WERI-Rb-1 (cell line): ENCODE measurements at regions not wholly inside any gene's neighbourhood (a gene's known extent, or its start where the extent isn't known, plus 50 kb on each side); places are given as distances from the start of the nearest gene placed in this dataset.
"Not testable (repeated sequence)": the region's sequence is repeated elsewhere in the genome, so short reads cannot be mapped to it uniquely, and the experiment has no call there.

Experiments
- DNase-seq: peaks from one replicate; pipeline ENCODE4 v3.0.0-alpha.2; 2020
- H3K27ac ChIP-seq: fragments of 250-450 bp; sonication (Bioruptor Pico); 2 replicates; pipeline ENCODE4 v1.5.1; 2020; ENCODE audit warnings: mild to moderate bottlenecking, moderate library complexity
- H3K27me3 ChIP-seq: fragments of 250-450 bp; sonication (Bioruptor Pico); 2 replicates; pipeline ENCODE4 v1.5.1; 2021; ENCODE audit warnings: mild to moderate bottlenecking, low read depth, moderate library complexity; ENCODE audit not compliant: insufficient read depth, severe bottlenecking
- H3K36me3 ChIP-seq: fragments of 250-450 bp; sonication (Bioruptor Pico); 2 replicates; pipeline ENCODE4 v1.5.1; 2020; ENCODE audit warnings: mild to moderate bottlenecking, moderate library complexity
- H3K4me3 ChIP-seq: 2 replicates; pipeline ENCODE4 v1.5.1; 2011; ENCODE audit warnings: low read depth, mild to moderate bottlenecking, control low read depth, low read length
- H3K9me3 ChIP-seq: fragments of 250-450 bp; sonication (Bioruptor Pico); 2 replicates; pipeline ENCODE4 v1.5.1; 2021; ENCODE audit warnings: mild to moderate bottlenecking, moderate library complexity; ENCODE audit not compliant: severe bottlenecking
- TF ChIP-seq, protein P1 (sequence below): IDR thresholded peaks from 2 replicates; pipeline ENCODE4 v1.5.1; 2011; ENCODE audit warnings: low read depth, mild to moderate bottlenecking, control low read depth, inconsistent platforms, low read length

GRCh38 chr5:152104211-152104610 is 179.6 kb upstream of the GLRA1 start:
- Histone ChIP-seq H3K36me3 (no peaks in the 10 kb centered on the region), H3K27ac (no peak overlapping the region), H3K4me3 (no peak overlapping the region), H3K27me3 (no peaks in the 10 kb centered on the region), H3K9me3 (no peaks in the 10 kb centered on the region)
- TF ChIP-seq, protein P1, sequence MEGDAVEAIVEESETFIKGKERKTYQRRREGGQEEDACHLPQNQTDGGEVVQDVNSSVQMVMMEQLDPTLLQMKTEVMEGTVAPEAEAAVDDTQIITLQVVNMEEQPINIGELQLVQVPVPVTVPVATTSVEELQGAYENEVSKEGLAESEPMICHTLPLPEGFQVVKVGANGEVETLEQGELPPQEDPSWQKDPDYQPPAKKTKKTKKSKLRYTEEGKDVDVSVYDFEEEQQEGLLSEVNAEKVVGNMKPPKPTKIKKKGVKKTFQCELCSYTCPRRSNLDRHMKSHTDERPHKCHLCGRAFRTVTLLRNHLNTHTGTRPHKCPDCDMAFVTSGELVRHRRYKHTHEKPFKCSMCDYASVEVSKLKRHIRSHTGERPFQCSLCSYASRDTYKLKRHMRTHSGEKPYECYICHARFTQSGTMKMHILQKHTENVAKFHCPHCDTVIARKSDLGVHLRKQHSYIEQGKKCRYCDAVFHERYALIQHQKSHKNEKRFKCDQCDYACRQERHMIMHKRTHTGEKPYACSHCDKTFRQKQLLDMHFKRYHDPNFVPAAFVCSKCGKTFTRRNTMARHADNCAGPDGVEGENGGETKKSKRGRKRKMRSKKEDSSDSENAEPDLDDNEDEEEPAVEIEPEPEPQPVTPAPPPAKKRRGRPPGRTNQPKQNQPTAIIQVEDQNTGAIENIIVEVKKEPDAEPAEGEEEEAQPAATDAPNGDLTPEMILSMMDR, result no peak
- DNase-seq, result no peak

GRCh38 chr5:152102908-152103307 is 178.3 kb upstream of the GLRA1 start:
- not testable (repeated sequence) for H3K27me3 ChIP-seq, H3K4me3 ChIP-seq, DNase-seq, H3K36me3 ChIP-seq, H3K9me3 ChIP-seq, H3K27ac ChIP-seq

GRCh38 chr5:152102057-152102456 is 177.4 kb upstream of the GLRA1 start:
- Histone ChIP-seq H3K9me3 (no peaks in the 10 kb centered on the region), H3K4me3 (no peak overlapping the region), H3K36me3 (no peaks in the 10 kb centered on the region), H3K27ac (no peak overlapping the region), H3K27me3 (no peaks in the 10 kb centered on the region)
- TF ChIP-seq, protein P1, result no peak
- no peak for DNase-seq

DNA sequence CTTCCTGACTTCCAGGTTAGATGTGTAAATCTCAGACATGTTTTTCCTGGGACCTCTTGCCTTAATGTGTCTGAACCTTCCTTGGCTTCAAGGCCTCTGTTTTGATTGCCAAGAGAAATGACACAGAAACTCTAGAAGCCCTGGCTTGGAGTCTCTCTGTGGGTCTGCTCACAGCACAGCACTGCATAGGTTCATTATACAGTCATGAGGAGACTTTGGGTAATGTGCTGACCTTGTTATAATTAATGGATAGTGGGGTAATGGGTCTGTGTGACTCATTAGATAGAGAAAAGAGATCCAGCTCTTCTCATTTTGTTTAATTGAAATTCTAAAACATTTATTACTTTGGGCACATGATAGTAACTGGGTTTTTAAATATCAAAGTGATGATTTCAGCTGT is 175.8 kb upstream of the GLRA1 start:
- H3K27ac ChIP-seq, result no peak overlapping the region
- DNase-seq, result no peak
- no peaks in the 10 kb centered on the region for H3K9me3 ChIP-seq
- no peaks in the 10 kb centered on the region for H3K27me3 ChIP-seq
- no peak overlapping the region for H3K4me3 ChIP-seq
- TF ChIP-seq, protein P1, result no peak
- H3K36me3 ChIP-seq, result no peaks in the 10 kb centered on the region

DNA sequence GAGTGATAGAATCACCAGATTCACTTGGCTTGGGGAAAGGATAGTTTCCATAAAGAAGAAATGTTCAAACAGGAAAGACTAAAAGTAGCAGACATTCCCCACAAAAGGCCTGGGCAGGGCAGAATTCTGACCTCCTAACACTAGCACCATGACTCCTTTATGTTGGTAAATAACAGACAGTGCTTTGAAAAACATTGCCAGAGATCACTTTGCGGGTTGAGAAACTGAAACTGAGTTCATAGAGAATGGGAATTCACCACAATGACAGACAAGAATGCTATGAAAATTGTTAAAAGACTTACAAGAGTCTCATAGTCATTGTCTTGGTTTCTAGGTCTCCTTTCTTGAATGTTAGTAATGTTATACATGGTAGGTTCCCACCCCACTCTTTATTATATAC is 172.5 kb upstream of the GLRA1 start:
- Histone ChIP-seq H3K4me3 (no peak overlapping the region), H3K27ac (no peak overlapping the region), H3K9me3 (no peaks in the 10 kb centered on the region), H3K27me3 (no peaks in the 10 kb centered on the region), H3K36me3 (no peaks in the 10 kb centered on the region)
- TF ChIP-seq, protein P1, result no peak
- DNase-seq, result no peak

DNA sequence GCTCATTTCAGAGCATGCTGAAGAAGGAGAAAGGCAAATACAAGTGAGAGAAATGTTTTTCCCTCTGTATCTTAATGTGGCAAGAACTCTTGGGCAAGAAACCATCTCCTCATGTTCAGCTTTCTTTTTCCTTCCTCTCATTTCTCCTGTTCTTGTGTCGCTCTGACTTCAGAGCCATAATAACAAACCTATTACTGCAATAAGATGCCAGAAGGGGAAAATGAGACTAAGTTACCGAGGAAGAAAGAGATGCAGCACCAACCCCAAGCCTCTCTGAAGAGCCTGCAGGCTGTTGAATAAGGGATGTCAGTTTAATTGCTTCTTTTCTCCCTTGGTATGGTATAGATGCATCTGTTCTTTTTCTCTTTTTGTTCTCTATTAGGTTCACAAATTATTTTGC is 170.1 kb upstream of the GLRA1 start:
- TF ChIP-seq, protein P1, result no peak
- Histone ChIP-seq H3K4me3 (no peak overlapping the region), H3K27me3 (no peaks in the 10 kb centered on the region), H3K9me3 (no peaks in the 10 kb centered on the region), H3K27ac (no peak overlapping the region), H3K36me3 (no peaks in the 10 kb centered on the region)
- no peak for DNase-seq
